IMR-90 (cell line): ENCODE measurements at regions not wholly inside any gene's neighbourhood (a gene's known extent, or its start where the extent isn't known, plus 50 kb on each side); places are given as distances from the start of the nearest gene placed in this dataset.
A peak's percentile ranks its signal among the peaks of the same experiment; 100 is the strongest.

Experiments
- ATAC-seq: fragments of 200-7000 bp; cut with Tn5 transposase; 2 replicates; pipeline ENCODE4 v1.9.1; 2020; ENCODE audit warnings: low read depth, mild to moderate bottlenecking, moderate library complexity
- BruUV-seq: library from RNA; stranded (reverse); fragments of 400-500 nt; replicated peaks from 2 replicates; lab custom pipeline; 2021; lab: Mats Ljungman, UMichigan
- CTCF ChIA-PET: fragments of 300-600 bp; formaldehyde crosslinking; extraction: SDS; loops from one replicate; lab custom pipeline; 2021; ENCODE audit warnings: antibody characterized with exemption; lab: Yijun Ruan, JAX
- POLR2A ChIA-PET: fragments of 300-600 bp; sonication (Branson Sonifier 250); formaldehyde crosslinking; loops from one replicate; lab custom pipeline; 2022; ENCODE audit warnings: antibody characterized with exemption; ENCODE audit not compliant: unreplicated experiment; lab: Charles Lee
- DNase-seq: peaks from one replicate; pipeline ENCODE4 v3.0.0; 2013
- H2AFZ ChIP-seq: replicated peaks from 2 replicates; pipeline ENCODE3; 2013; ENCODE audit warnings: low read length, mild to moderate bottlenecking; ENCODE audit not compliant: poor library complexity
- H2AK5ac ChIP-seq: 2 replicates; pipeline ENCODE4 v1.6.1; 2013; ENCODE audit warnings: low read depth, low read length, inconsistent platforms
- H2AK9ac ChIP-seq: replicated peaks from 2 replicates; pipeline ENCODE3; 2013; ENCODE audit warnings: mild to moderate bottlenecking, low read depth, low read length, moderate library complexity; ENCODE audit not compliant: poor library complexity
- H2BK120ac ChIP-seq: 2 replicates; pipeline ENCODE4 v1.6.1; 2013; ENCODE audit warnings: low read depth, low read length, inconsistent platforms
- H2BK15ac ChIP-seq: 3 replicates; pipeline ENCODE4 v1.6.1; 2013; ENCODE audit warnings: low read depth, low read length, inconsistent platforms
- H2BK20ac ChIP-seq: 2 replicates; pipeline ENCODE4 v1.6.1; 2013; ENCODE audit warnings: low read depth, mild to moderate bottlenecking, inconsistent platforms, low read length, moderate library complexity
- H2BK5ac ChIP-seq: 2 replicates; pipeline ENCODE4 v1.6.1; 2013; ENCODE audit warnings: mild to moderate bottlenecking, low read depth, low read length, inconsistent platforms; ENCODE audit not compliant: poor library complexity, severe bottlenecking
- H3K14ac ChIP-seq: replicated peaks from 2 replicates; pipeline ENCODE4 v1.6.1; 2013; ENCODE audit warnings: low read depth, low read length, inconsistent platforms
- H3K18ac ChIP-seq: 2 replicates; pipeline ENCODE4 v1.6.1; 2013; ENCODE audit warnings: low read depth, low read length, control low read depth
- H3K23ac ChIP-seq: 2 replicates; pipeline ENCODE4 v1.6.1; 2013; ENCODE audit warnings: low read depth, low read length, inconsistent platforms
- H3K27ac ChIP-seq: 2 replicates; pipeline ENCODE4 v1.5.1; 2013; ENCODE audit warnings: mild to moderate bottlenecking, control low read depth, low read length; ENCODE audit not compliant: insufficient read depth
- H3K27me3 ChIP-seq: 2 replicates; pipeline ENCODE4 v1.6.1; 2013; ENCODE audit warnings: low read length; ENCODE audit not compliant: control insufficient read depth, insufficient read depth
- H3K36me3 ChIP-seq: 2 replicates; pipeline ENCODE4 v1.6.1; 2013; ENCODE audit warnings: low read length, mixed read lengths; ENCODE audit not compliant: control insufficient read depth, insufficient read depth
- H3K4ac ChIP-seq: 2 replicates; pipeline ENCODE4 v1.6.1; 2013; ENCODE audit warnings: low read depth, low read length, inconsistent platforms
- H3K4me1 ChIP-seq: 2 replicates; pipeline ENCODE4 v1.6.1; 2013; ENCODE audit warnings: low read length, mixed read lengths; ENCODE audit not compliant: control insufficient read depth, insufficient read depth
- H3K4me2 ChIP-seq: 2 replicates; pipeline ENCODE4 v1.6.1; 2013; ENCODE audit warnings: low read depth, mild to moderate bottlenecking, control low read depth, low read length, moderate library complexity
- H3K4me3 ChIP-seq: 2 replicates; pipeline ENCODE4 v1.5.1; 2013; ENCODE audit warnings: low read depth, mild to moderate bottlenecking, control low read depth, low read length, moderate library complexity; ENCODE audit not compliant: insufficient read depth
- H3K56ac ChIP-seq: 2 replicates; pipeline ENCODE4 v1.6.1; 2013; ENCODE audit warnings: low read length, inconsistent platforms; ENCODE audit not compliant: insufficient read depth; ENCODE audit errors: extremely low read depth
- H3K79me1 ChIP-seq, 2 experiments: 2 replicates each; pipeline ENCODE4 v1.6.1; 2013; ENCODE audit warnings: low read length in 2 of 2, inconsistent platforms in 1 of 2, low read depth in 1 of 2
- H3K9ac ChIP-seq: 2 replicates; pipeline ENCODE4 v1.6.1; 2013; ENCODE audit warnings: low read depth, low read length, control low read depth
- H3K9me1 ChIP-seq: 2 replicates; pipeline ENCODE4 v1.6.1; 2013; ENCODE audit warnings: low read length, inconsistent platforms; ENCODE audit not compliant: insufficient read depth
- H3K9me3 ChIP-seq: 2 replicates; pipeline ENCODE4 v1.6.1; 2013; ENCODE audit warnings: low read length; ENCODE audit not compliant: control insufficient read depth, insufficient read depth
- H4K20me1 ChIP-seq: 2 replicates; pipeline ENCODE4 v1.6.1; 2013; ENCODE audit warnings: low read length, inconsistent platforms; ENCODE audit not compliant: insufficient read depth
- H4K5ac ChIP-seq: 2 replicates; pipeline ENCODE4 v1.6.1; 2013; ENCODE audit warnings: mild to moderate bottlenecking, low read depth, low read length, control low read depth
- H4K8ac ChIP-seq, 2 experiments: 2 replicates each; pipeline ENCODE4 v1.6.1; 2013; ENCODE audit warnings: low read depth in 2 of 2, low read length in 2 of 2, control low read depth in 1 of 2, inconsistent platforms in 1 of 2
- H4K91ac ChIP-seq: 2 replicates; pipeline ENCODE4 v1.6.1; 2013; ENCODE audit warnings: low read depth, low read length, inconsistent platforms; ENCODE audit not compliant: insufficient read depth
- BHLHE40 ChIP-seq: fragments of 150-350 bp; IDR thresholded peaks from 2 replicates; pipeline ENCODE4 v1.6.1; 2016; ENCODE audit warnings: mild to moderate bottlenecking, low read depth, low read length
- CEBPB ChIP-seq: IDR thresholded peaks from 2 replicates; pipeline ENCODE4 v1.6.1; 2012; ENCODE audit warnings: low read depth, low read length, improper control_type of control experiment
- CHD1 ChIP-seq: IDR thresholded peaks from 2 replicates; pipeline ENCODE4 v1.6.1; 2012; ENCODE audit warnings: low read depth, low read length, improper control_type of control experiment
- ELK1 ChIP-seq: fragments of 150-350 bp; IDR thresholded peaks from 2 replicates; pipeline ENCODE4 v1.6.1; 2016; ENCODE audit warnings: low read depth, mild to moderate bottlenecking, low read length, moderate library complexity, borderline replicate concordance
- FOS ChIP-seq: fragments of 150-350 bp; IDR thresholded peaks from 2 replicates; pipeline ENCODE4 v1.6.1; 2016; ENCODE audit warnings: low read depth, low read length
- MAZ ChIP-seq: IDR thresholded peaks from 2 replicates; pipeline ENCODE4 v1.6.1; 2012; ENCODE audit warnings: low read depth, mild to moderate bottlenecking, low read length, improper control_type of control experiment, moderate library complexity, borderline replicate concordance
- MXI1 ChIP-seq: IDR thresholded peaks from 2 replicates; pipeline ENCODE4 v1.6.1; 2012; ENCODE audit warnings: low read depth, mild to moderate bottlenecking, low read length, moderate library complexity, borderline replicate concordance
- POLR2A ChIP-seq: IDR thresholded peaks from 2 replicates; pipeline ENCODE4 v1.6.1; 2012; ENCODE audit warnings: mild to moderate bottlenecking, low read depth, low read length
- RAD21 ChIP-seq: IDR thresholded peaks from 2 replicates; pipeline ENCODE4 v1.6.1; 2012; ENCODE audit warnings: low read length, improper control_type of control experiment
- RCOR1 ChIP-seq: IDR thresholded peaks from 2 replicates; pipeline ENCODE4 v1.6.1; 2012; ENCODE audit warnings: mild to moderate bottlenecking, low read length, improper control_type of control experiment; ENCODE audit not compliant: insufficient replicate concordance
- RFX5 ChIP-seq: IDR thresholded peaks from 2 replicates; pipeline ENCODE4 v1.8.0; 2012; ENCODE audit warnings: low read depth, mild to moderate bottlenecking, low read length, moderate library complexity
- SMC3 ChIP-seq: fragments of 150-350 bp; IDR thresholded peaks from 2 replicates; pipeline ENCODE4 v1.6.1; 2016; ENCODE audit warnings: low read depth, mild to moderate bottlenecking, antibody characterized with exemption, low read length, moderate library complexity
- USF2 ChIP-seq: fragments of 150-350 bp; IDR thresholded peaks from 2 replicates; pipeline ENCODE4 v1.6.1; 2017; ENCODE audit warnings: mild to moderate bottlenecking, antibody characterized with exemption, low read length, low read depth
- WGBS, 2 experiments: methylation state at CpG; one replicate each; pipeline versions ENCODE4 v1.1.5 to v1.1.7; 2013; ENCODE audit warnings: missing lambda C conversion rate in 2 of 2; ENCODE audit not compliant: insufficient read length in 1 of 2; ENCODE audit errors: extremely low coverage in 2 of 2; 5-methylcytosine and 5-hydroxymethylcytosine counted together
- dilution Hi-C: fragments of 300-500 bp; cut with HindIII; formaldehyde crosslinking; loops from one replicate; pipeline ENCODE4 v1.14.3; 2018; ENCODE audit warnings: low sequenced_read_pairs; ENCODE audit not compliant: unreplicated experiment
- in situ Hi-C: fragments of 300-500 bp; cut with MboI; formaldehyde crosslinking; loops from 3 replicates; pipeline ENCODE4 v1.14.3; 2019; ENCODE audit warnings: low sequenced_read_pairs, inconsistent platforms, mixed read lengths
- intact Hi-C: fragments of 100-400 bp; cut with micrococcal nuclease; formaldehyde crosslinking; loops from 2 replicates; pipeline ENCODE4 v1.10.0; 2022

GRCh38 chr3:64343689-64344430 is 118.6 kb upstream of the PRICKLE2 start:
- DNase-seq (peak; percentile 75), ATAC-seq (no peak)
- Histone ChIP-seq H3K9me3 (no peaks in the 10 kb centered on the region), H2BK20ac (peak overlapping the region; percentile 91), H3K4me2 (peak overlapping the region; percentile 69), H3K4me3 (no peak overlapping the region), H4K5ac (peak overlapping the region; percentile 97), H2BK5ac (peak overlapping the region; percentile 98), H2BK15ac (peak overlapping the region; percentile 94), H2AK9ac (no peak overlapping the region), H3K9ac (peak overlapping the region; percentile 66), H3K79me1 (peaks cover 0 to 35% of the 10 kb centered on the region in 2 experiments; a peak in 2 of 4 replicates), H4K8ac (peak overlapping the region; percentile 81 to 95), H4K20me1 (no peaks in the 10 kb centered on the region), H3K18ac (peak overlapping the region; percentile 99), H3K14ac (peak overlapping the region; percentile 77), H3K27me3 (no peaks in the 10 kb centered on the region), H3K23ac (peak overlapping the region; percentile 91), H4K91ac (peak overlapping the region; percentile 89), H2BK120ac (peak overlapping the region; percentile 94), H2AK5ac (peak overlapping the region; percentile 87), H2AFZ (peak overlapping the region; percentile 73), H3K4ac (peak overlapping the region; percentile 93), H3K4me1 (peaks cover 34% of the 10 kb centered on the region), H3K36me3 (no peaks in the 10 kb centered on the region), H3K27ac (peak overlapping the region; percentile 77), H3K9me1 (peaks cover 23% of the 10 kb centered on the region), H3K56ac (peak overlapping the region; percentile 93)
- dilution Hi-C loops: no loop called here
- ChIA-PET CTCF (no interaction called here), POLR2A (interaction anchor here (1.0 kb wide), 1 partner anchor 76 kb away, joined by 3 read pairs; no protein-coding TSS in a partner anchor)
- TF ChIP-seq POLR2A (no peak), CHD1 (no peak), ELK1 (no peak), RAD21 (no peak), FOS (peak; percentile 36; the same call in 1 of the 2 replicates), SMC3 (no peak), MXI1 (no peak), CEBPB (0 out of 2 replicates have a peak, but pooled peaks have one; percentile 14), BHLHE40 (no peak), USF2 (no peak), RFX5 (no peak), RCOR1 (no peak), MAZ (0 out of 2 replicates have a peak, but pooled peaks have one; percentile 19)
- no CpG with 5 or more reads among the region's 8 CpGs for WGBS, 2 experiments
- no TSS peak for BruUV-seq
- in situ Hi-C loops: no loop called here
- intact Hi-C loops: loop anchor here (2.0 to 5.0 kb wide), 5 partner anchors 53 to 317 kb away; no protein-coding TSS in a partner anchor
